Endothelial cell of umbilical vein (primary cell): ENCODE measurements at regions not wholly inside any gene's neighbourhood (a gene's known extent, or its start where the extent isn't known, plus 50 kb on each side); places are given as distances from the start of the nearest gene placed in this dataset.

Source experiments
- BruUV-seq: library from RNA; stranded (reverse); fragments of 400-500 nt; replicated peaks from 2 replicates; lab custom pipeline; 2021; lab: Mats Ljungman, UMichigan
- CTCF ChIA-PET: fragments of 300-600, 350-600 bp; sonication (Branson Sonifier 250); formaldehyde crosslinking; loops from one replicate; lab custom pipeline; 2021; ENCODE audit warnings: antibody characterized with exemption, inconsistent platforms; lab: Charles Lee
- POLR2A ChIA-PET: fragments of 300-600, 350-600 bp; sonication (Branson Sonifier 250); formaldehyde crosslinking; loops from one replicate; lab custom pipeline; 2021; ENCODE audit warnings: antibody characterized with exemption, inconsistent platforms; lab: Charles Lee
- DNase-seq: peaks from one replicate; pipeline ENCODE4 v3.0.0-alpha.2; 2011; ENCODE audit warnings: low read depth, low spot score
- FAIRE-seq: peaks from 2 replicates; lab custom pipeline; 2011; peaks lifted over from hg19 to GRCh38; lab: Jason Lieb, UNC
- H2AFZ ChIP-seq: 2 replicates; pipeline ENCODE4 v1.6.0; 2012; ENCODE audit warnings: low read depth, low read length, control low read depth, inconsistent platforms
- H3K27ac ChIP-seq: 2 replicates; pipeline ENCODE4 v1.5.1; 2011; ENCODE audit warnings: low read depth, mild to moderate bottlenecking, control low read depth, low read length, moderate library complexity; ENCODE audit not compliant: insufficient read depth
- H3K27me3 ChIP-seq, 2 experiments: 2 replicates each; pipeline versions ENCODE4 v1.6.0 to v1.6.1; 2011; ENCODE audit warnings: low read length in 2 of 2, mixed read lengths in 1 of 2; ENCODE audit not compliant: control insufficient read depth in 2 of 2, insufficient read depth in 2 of 2
- H3K36me3 ChIP-seq, 2 experiments: 2 replicates in 1 of 2; 3 replicates in 1 of 2; pipeline ENCODE4 v1.5.1; 2011; ENCODE audit warnings: low read length in 2 of 2, mild to moderate bottlenecking in 1 of 2, moderate library complexity in 1 of 2; ENCODE audit not compliant: control insufficient read depth in 2 of 2, insufficient read depth in 2 of 2; ENCODE audit errors: extremely low read depth in 1 of 2
- H3K4me1 ChIP-seq: 3 replicates; pipeline ENCODE4 v1.5.1; 2011; ENCODE audit warnings: mild to moderate bottlenecking, low read length; ENCODE audit not compliant: control insufficient read depth, insufficient read depth; ENCODE audit errors: extremely low read depth
- H3K4me2 ChIP-seq: 2 replicates; pipeline ENCODE4 v1.6.1; 2011; ENCODE audit warnings: low read length, control low read depth, mixed read lengths; ENCODE audit not compliant: insufficient read depth
- H3K4me3 ChIP-seq, 3 experiments: fragments of 200-600 bp in 1 of 3; sonication (generic), shearing (Covaris generic) in 1 of 3; replicated peaks in 1 of 3; 2 replicates each; pipeline ENCODE4 v1.5.1; 2011 to 2016; ENCODE audit warnings: control low read depth in 3 of 3, low read length in 3 of 3, mild to moderate bottlenecking in 2 of 3, inconsistent platforms in 1 of 3, low read depth in 1 of 3, moderate library complexity in 1 of 3; ENCODE audit not compliant: insufficient read depth in 1 of 3
- H3K79me2 ChIP-seq: 2 replicates; pipeline ENCODE4 v1.6.0; 2012; ENCODE audit warnings: low read length, inconsistent platforms; ENCODE audit not compliant: control insufficient read depth, insufficient read depth
- H3K9ac ChIP-seq: replicated peaks from 2 replicates; pipeline ENCODE3; 2011; ENCODE audit warnings: low read length, control low read depth; ENCODE audit not compliant: insufficient read depth; ENCODE audit errors: extremely low read depth
- H3K9me1 ChIP-seq: replicated peaks from 3 replicates; pipeline ENCODE4 v1.6.0; 2011; ENCODE audit warnings: mild to moderate bottlenecking, low read length; ENCODE audit not compliant: control insufficient read depth, insufficient read depth; ENCODE audit errors: extremely low read depth
- H3K9me3 ChIP-seq: replicated peaks from 2 replicates; pipeline ENCODE4 v1.5.1; 2012; ENCODE audit warnings: low read length, inconsistent platforms; ENCODE audit not compliant: control insufficient read depth, insufficient read depth
- H4K20me1 ChIP-seq: replicated peaks from 2 replicates; pipeline ENCODE3; 2011; ENCODE audit warnings: mild to moderate bottlenecking, low read length; ENCODE audit not compliant: control insufficient read depth, insufficient read depth; ENCODE audit errors: extremely low read depth
- CTCF ChIP-seq, 2 donors: IDR thresholded peaks; 1 replicate in 1 of 2; 2 replicates in 1 of 2; pipeline ENCODE4 v1.5.1; 2011; ENCODE audit warnings: low read length in 2 of 2, mild to moderate bottlenecking in 2 of 2, moderate library complexity in 2 of 2, control low read depth in 1 of 2, inconsistent platforms in 1 of 2, low read depth in 1 of 2; ENCODE audit not compliant: insufficient read depth in 1 of 2; ENCODE audit errors: extremely low read depth in 1 of 2
- EZH2 ChIP-seq: IDR thresholded peaks from 2 replicates; pipeline ENCODE4 v1.6.1; 2012; ENCODE audit warnings: borderline replicate concordance, low read depth, mild to moderate bottlenecking, moderate library complexity, low read length, inconsistent platforms; ENCODE audit not compliant: severe bottlenecking
- FOS ChIP-seq: IDR thresholded peaks from 2 replicates; pipeline ENCODE4 v1.6.1; 2011; ENCODE audit warnings: mild to moderate bottlenecking, low read length, moderate library complexity, borderline replicate concordance; ENCODE audit not compliant: insufficient read depth
- GATA2 ChIP-seq: IDR thresholded peaks from 2 replicates; pipeline ENCODE4 v1.7.0; 2011; ENCODE audit warnings: low read depth, mild to moderate bottlenecking, moderate library complexity, mixed read lengths, low read length; ENCODE audit not compliant: insufficient read length, insufficient read depth
- JUN ChIP-seq: IDR thresholded peaks from 2 replicates; pipeline ENCODE4 v1.6.1; 2011; ENCODE audit warnings: borderline replicate concordance, low read depth; ENCODE audit not compliant: insufficient read length, insufficient read depth
- MAX ChIP-seq: IDR thresholded peaks from 2 replicates; pipeline ENCODE4 v1.6.1; 2011; ENCODE audit not compliant: insufficient read depth, insufficient read length
- MYC ChIP-seq: IDR thresholded peaks from one replicate; pipeline ENCODE4 v1.6.1; 2011; ENCODE audit warnings: mild to moderate bottlenecking, low read depth, low read length
- POLR2A ChIP-seq: IDR thresholded peaks from 2 replicates; pipeline ENCODE4 v1.6.1; 2012; ENCODE audit warnings: low read depth, mild to moderate bottlenecking, control low read depth, low read length
- POLR2AphosphoS5 ChIP-seq: IDR thresholded peaks from 2 replicates; pipeline ENCODE4 v1.6.1; 2012; ENCODE audit warnings: low read depth, mild to moderate bottlenecking, control low read depth, low read length, moderate library complexity; ENCODE audit not compliant: insufficient read depth
- dilution Hi-C: fragments of 300-500 bp; cut with MboI; formaldehyde crosslinking; loops from one replicate; pipeline ENCODE4 v1.15.0; 2019; ENCODE audit warnings: low sequenced_read_pairs; ENCODE audit not compliant: extremely low pct_ligation_motif_present
- intact Hi-C: fragments of 100-400 bp; cut with micrococcal nuclease; formaldehyde crosslinking; loops from one replicate; pipeline ENCODE4 v1.10.0; 2022

DNA sequence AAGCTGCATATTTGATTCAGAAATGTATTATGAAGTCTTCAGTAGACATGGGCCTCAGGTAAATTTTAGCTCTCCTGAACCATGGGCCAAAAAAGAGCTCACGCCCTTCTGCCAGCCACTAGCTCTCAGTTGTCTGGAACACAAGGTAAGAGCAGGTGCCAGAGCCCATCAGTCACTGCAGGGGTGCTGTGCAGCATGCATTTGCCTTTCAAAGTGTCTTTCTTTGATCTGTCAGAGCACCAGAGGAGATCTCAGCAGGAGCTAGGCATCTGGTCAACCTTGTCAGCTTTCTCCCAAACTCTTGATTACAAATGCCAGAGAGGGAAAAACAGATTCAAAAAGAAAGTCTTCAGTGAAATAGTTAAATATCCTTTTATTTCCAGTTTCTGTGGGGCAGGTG lies 332.3 kb downstream of the COL11A1 start:
- ChIA-PET CTCF (interaction anchor here (1.2 to 1.7 kb wide), 4 partner anchors 9 to 194 kb away, joined by 3 to 5 read pairs (median 4); no protein-coding TSS in a partner anchor), POLR2A (no interaction called here)
- no TSS peak for BruUV-seq
- intact Hi-C loops (no loop called here), dilution Hi-C loops (no loop called here)
- TF ChIP-seq MYC (no peak), EZH2 (no peak), POLR2AphosphoS5 (no peak), MAX (no peak), CTCF (IDR thresholded peaks at IDR 0.05; ENCODE audit: extremely low read depth in 1 of 2, insufficient read depth in 1 of 2, low read depth in 1 of 2, low read length in 2 of 2) (no peak), POLR2A (no peak), FOS (no peak), JUN (no peak), GATA2 (no peak)
- H3K4me3 ChIP-seq, result no peak overlapping the region
- no peak overlapping the region for H2AFZ ChIP-seq
- no peaks in the 10 kb centered on the region for H3K79me2 ChIP-seq
- no peaks in the 10 kb centered on the region for H3K9me1 ChIP-seq
- H3K27ac ChIP-seq, result no peak overlapping the region
- no peak overlapping the region for H3K4me2 ChIP-seq
- H3K9me3 ChIP-seq, result no peaks in the 10 kb centered on the region
- no peaks in the 10 kb centered on the region for H3K27me3 ChIP-seq
- no peak for FAIRE-seq
- no peaks in the 10 kb centered on the region for H4K20me1 ChIP-seq
- no peaks in the 10 kb centered on the region for H3K4me1 ChIP-seq
- no peaks in the 10 kb centered on the region for H3K36me3 ChIP-seq
- no peak overlapping the region for H3K9ac ChIP-seq
- DNase-seq, result no peak
